ENCODE measurements at regions not wholly inside any gene's neighbourhood (a gene's known extent, or its start where the extent isn't known, plus 50 kb on each side); places are given as distances from the start of the nearest gene placed in this dataset.

DNA sequence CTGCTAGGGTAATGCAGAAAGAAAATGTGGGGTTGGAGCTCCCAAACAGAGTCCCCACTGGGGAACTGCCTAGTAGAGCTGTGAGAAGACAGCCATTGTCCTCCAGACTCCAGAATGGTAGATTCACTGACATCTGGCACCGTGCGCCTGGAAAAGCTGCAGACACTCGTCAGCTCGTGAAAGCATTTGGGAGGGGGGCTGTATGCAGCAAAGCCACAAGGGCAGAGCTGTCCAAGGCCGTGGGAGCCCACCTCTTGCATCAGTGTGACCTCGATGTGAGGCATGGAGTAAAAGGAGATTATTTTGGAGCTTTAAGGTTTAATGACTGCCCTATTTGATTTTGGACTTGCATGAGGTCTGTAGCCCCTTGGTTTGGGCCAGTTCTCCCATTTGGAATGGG, 242.9 kb downstream of the VGLL3 start:
- no peak overlapping the region for H3K27ac ChIP-seq (ENCODE audit: low read depth, low read length)
- H3K27me3 ChIP-seq (ENCODE audit: control insufficient read depth, insufficient read depth, low read length), result no peaks in the 10 kb centered on the region
- POLR2A ChIA-PET, result no interaction called here
- H3K4me3 ChIP-seq (ENCODE audit: low read depth, low read length), result no peak overlapping the region
- DNase-seq (ENCODE audit: low read depth, low spot score), result no peak
- TF ChIP-seq, protein P1, sequence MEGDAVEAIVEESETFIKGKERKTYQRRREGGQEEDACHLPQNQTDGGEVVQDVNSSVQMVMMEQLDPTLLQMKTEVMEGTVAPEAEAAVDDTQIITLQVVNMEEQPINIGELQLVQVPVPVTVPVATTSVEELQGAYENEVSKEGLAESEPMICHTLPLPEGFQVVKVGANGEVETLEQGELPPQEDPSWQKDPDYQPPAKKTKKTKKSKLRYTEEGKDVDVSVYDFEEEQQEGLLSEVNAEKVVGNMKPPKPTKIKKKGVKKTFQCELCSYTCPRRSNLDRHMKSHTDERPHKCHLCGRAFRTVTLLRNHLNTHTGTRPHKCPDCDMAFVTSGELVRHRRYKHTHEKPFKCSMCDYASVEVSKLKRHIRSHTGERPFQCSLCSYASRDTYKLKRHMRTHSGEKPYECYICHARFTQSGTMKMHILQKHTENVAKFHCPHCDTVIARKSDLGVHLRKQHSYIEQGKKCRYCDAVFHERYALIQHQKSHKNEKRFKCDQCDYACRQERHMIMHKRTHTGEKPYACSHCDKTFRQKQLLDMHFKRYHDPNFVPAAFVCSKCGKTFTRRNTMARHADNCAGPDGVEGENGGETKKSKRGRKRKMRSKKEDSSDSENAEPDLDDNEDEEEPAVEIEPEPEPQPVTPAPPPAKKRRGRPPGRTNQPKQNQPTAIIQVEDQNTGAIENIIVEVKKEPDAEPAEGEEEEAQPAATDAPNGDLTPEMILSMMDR (IDR thresholded peaks at IDR 0.05; ENCODE audit: low read depth, low read length), result no peak
- H3K9me3 ChIP-seq (ENCODE audit: control insufficient read depth, insufficient read depth, low read length), result no peaks in the 10 kb centered on the region
- CTCF ChIA-PET, result no interaction called here

DNA sequence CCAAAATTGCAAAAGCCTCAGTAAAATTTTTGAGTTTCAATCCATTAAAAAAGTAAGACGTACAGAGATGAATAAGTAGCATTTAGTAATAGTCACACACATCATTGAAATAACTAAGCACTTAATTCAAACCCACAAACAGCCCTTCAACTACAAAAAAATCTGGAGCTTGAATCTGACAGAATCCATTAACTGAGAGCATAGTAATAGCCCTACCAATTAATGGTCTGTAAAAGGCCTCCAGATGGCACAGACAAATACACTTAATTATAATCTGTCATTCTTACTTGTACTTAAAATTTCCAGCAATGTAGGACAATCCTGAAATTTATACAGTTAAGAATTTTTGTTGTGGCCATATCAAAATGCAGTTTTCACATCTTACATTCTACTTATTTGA, 246.9 kb downstream of the VGLL3 start:
- POLR2A ChIA-PET, result no interaction called here
- no peak overlapping the region for H3K27ac ChIP-seq (ENCODE audit: low read depth, low read length)
- CTCF ChIA-PET, result no interaction called here
- no peak overlapping the region for H3K4me3 ChIP-seq (ENCODE audit: low read depth, low read length)
- no peaks in the 10 kb centered on the region for H3K27me3 ChIP-seq (ENCODE audit: control insufficient read depth, insufficient read depth, low read length)
- TF ChIP-seq, protein P1 (IDR thresholded peaks at IDR 0.05; ENCODE audit: low read depth, low read length), result no peak
- no peak for DNase-seq (ENCODE audit: low read depth, low spot score)
- no peaks in the 10 kb centered on the region for H3K9me3 ChIP-seq (ENCODE audit: control insufficient read depth, insufficient read depth, low read length)

DNA sequence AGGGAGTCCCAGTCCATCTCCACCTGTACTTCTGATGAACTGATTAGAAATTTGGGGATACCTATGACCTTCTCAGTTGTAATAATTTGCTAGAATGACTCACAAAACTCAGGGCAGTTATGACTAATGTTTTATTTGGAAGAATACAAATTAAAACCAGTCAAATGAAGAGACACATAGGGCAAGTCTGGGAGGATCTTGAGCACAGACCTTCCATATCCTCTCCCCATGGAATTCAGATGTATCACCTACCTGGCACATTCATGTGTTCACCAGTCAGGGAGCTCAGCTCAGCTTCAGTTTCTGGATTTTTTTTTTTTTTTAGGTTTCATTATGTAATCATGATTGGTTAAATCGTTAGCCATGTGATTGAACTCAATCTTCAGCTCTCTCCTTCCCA, 247.7 kb downstream of the VGLL3 start:
- Histone ChIP-seq H3K27ac (ENCODE audit: low read depth, low read length) (no peak overlapping the region), H3K27me3 (ENCODE audit: control insufficient read depth, insufficient read depth, low read length) (no peaks in the 10 kb centered on the region), H3K9me3 (ENCODE audit: control insufficient read depth, insufficient read depth, low read length) (no peaks in the 10 kb centered on the region), H3K4me3 (ENCODE audit: low read depth, low read length) (no peak overlapping the region)
- no peak for DNase-seq (ENCODE audit: low read depth, low spot score)
- TF ChIP-seq, protein P1 (IDR thresholded peaks at IDR 0.05; ENCODE audit: low read depth, low read length), result no peak
- ChIA-PET CTCF (no interaction called here), POLR2A (no interaction called here)

DNA sequence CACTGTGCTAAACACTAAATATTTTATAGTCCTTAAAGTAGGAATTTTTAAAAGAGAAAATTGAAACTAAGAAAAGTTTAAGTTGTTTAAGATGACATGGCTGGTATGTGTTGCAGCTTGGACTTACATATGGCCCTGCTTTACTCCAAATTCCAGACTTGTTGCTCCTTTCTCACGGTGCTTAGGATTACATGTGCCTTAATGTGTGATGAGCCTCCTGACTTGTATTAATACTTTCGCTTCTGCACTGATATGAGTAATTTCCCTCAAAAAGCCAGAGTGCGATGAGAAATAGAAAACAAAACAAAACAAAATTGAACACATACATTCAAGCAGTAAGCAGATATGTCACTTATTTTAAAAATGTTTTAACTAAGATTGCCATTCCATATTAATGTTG, 250.2 kb downstream of the VGLL3 start:
- TF ChIP-seq, protein P1 (IDR thresholded peaks at IDR 0.05; ENCODE audit: low read depth, low read length), result no peak
- Histone ChIP-seq H3K27me3 (ENCODE audit: control insufficient read depth, insufficient read depth, low read length) (no peaks in the 10 kb centered on the region), H3K4me3 (ENCODE audit: low read depth, low read length) (no peak overlapping the region), H3K9me3 (ENCODE audit: control insufficient read depth, insufficient read depth, low read length) (no peaks in the 10 kb centered on the region), H3K27ac (ENCODE audit: low read depth, low read length) (no peak overlapping the region)
- DNase-seq (ENCODE audit: low read depth, low spot score), result no peak
- POLR2A ChIA-PET, result no interaction called here
- CTCF ChIA-PET, result no interaction called here

DNA sequence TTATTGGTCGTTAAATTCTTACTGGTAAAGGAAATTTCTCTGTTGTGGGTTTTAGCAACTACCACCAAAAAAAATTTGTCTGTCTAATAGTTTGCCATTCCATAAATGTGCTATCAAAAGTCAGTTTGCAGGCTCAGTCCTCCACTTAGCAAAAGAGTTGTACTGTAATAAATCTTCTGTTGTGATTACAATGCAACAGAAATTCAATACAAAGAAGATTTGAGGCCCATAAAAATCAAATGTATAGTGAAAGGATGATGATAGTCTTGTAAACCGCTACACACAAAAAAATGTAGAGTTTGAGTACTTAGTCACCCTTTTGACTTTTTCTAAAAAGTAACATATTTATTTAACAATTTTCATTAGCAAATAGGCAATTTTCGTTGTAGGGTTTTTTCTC, 251.7 kb downstream of the VGLL3 start:
- Histone ChIP-seq H3K4me3 (ENCODE audit: low read depth, low read length) (no peak overlapping the region), H3K9me3 (ENCODE audit: control insufficient read depth, insufficient read depth, low read length) (no peaks in the 10 kb centered on the region), H3K27me3 (ENCODE audit: control insufficient read depth, insufficient read depth, low read length) (no peaks in the 10 kb centered on the region), H3K27ac (ENCODE audit: low read depth, low read length) (no peak overlapping the region)
- CTCF ChIA-PET, result interaction anchor here (1.8 kb wide), 1 partner anchor 429 kb away, joined by 4 read pairs; no protein-coding TSS in a partner anchor
- TF ChIP-seq, protein P1 (IDR thresholded peaks at IDR 0.05; ENCODE audit: low read depth, low read length), result no peak
- no peak for DNase-seq (ENCODE audit: low read depth, low spot score)
- POLR2A ChIA-PET, result no interaction called here

All from AG04450 (cell line).